Neural cell (in vitro differentiated cells): ENCODE measurements at regions not wholly inside any gene's neighbourhood (a gene's known extent, or its start where the extent isn't known, plus 50 kb on each side); places are given as distances from the start of the nearest gene placed in this dataset.

Experiments
- H2AFZ ChIP-seq: fragments of 200-600, 300-800 bp; sonication (generic), shearing (Covaris generic); 2 replicates; pipeline ENCODE4 v1.6.0; 2014; ENCODE audit warnings: low read depth, mild to moderate bottlenecking, antibody characterized with exemption, low read length, moderate library complexity
- H3F3A ChIP-seq: fragments of 200-600 bp; shearing (Covaris generic); 2 replicates; pipeline ENCODE4 v1.6.1; 2016; ENCODE audit warnings: mild to moderate bottlenecking, moderate library complexity, mixed read lengths, antibody characterized with exemption, low read length; ENCODE audit not compliant: insufficient read depth, poor library complexity, severe bottlenecking
- H3K27ac ChIP-seq: fragments of 200-600, 300-800 bp; sonication (generic), shearing (Covaris generic); 2 replicates; pipeline ENCODE4 v1.5.1; 2014; ENCODE audit warnings: mild to moderate bottlenecking, low read length, moderate library complexity
- H3K27me3 ChIP-seq: fragments of 300-800, 200-600 bp; sonication (generic), shearing (Covaris generic); 2 replicates; pipeline ENCODE4 v1.6.0; 2014; ENCODE audit warnings: mild to moderate bottlenecking, low read depth, low read length, moderate library complexity; ENCODE audit not compliant: insufficient read depth
- H3K36me3 ChIP-seq: fragments of 300-800, 200-600 bp; sonication (generic), shearing (Covaris generic); 2 replicates; pipeline ENCODE4 v1.5.1; 2014; ENCODE audit warnings: mild to moderate bottlenecking, antibody characterized with exemption, low read length, moderate library complexity; ENCODE audit not compliant: insufficient read depth
- H3K4me2 ChIP-seq: fragments of 300-800, 200-600 bp; sonication (generic), shearing (Covaris generic); 2 replicates; pipeline ENCODE4 v1.6.0; 2014; ENCODE audit warnings: mild to moderate bottlenecking, low read length
- H3K4me3 ChIP-seq: fragments of 300-800, 200-600 bp; sonication (generic), shearing (Covaris generic); 2 replicates; pipeline ENCODE4 v1.5.1; 2014; ENCODE audit warnings: mild to moderate bottlenecking, low read length, moderate library complexity
- H3K79me2 ChIP-seq: fragments of 200-600 bp; shearing (Covaris generic); replicated peaks from 2 replicates; pipeline ENCODE4 v1.6.0; 2014; ENCODE audit warnings: mild to moderate bottlenecking, low read length, moderate library complexity; ENCODE audit not compliant: insufficient read depth
- H3K9ac ChIP-seq: fragments of 300-800, 200-600 bp; sonication (generic), shearing (Covaris generic); 2 replicates; pipeline ENCODE4 v1.6.1; 2016; ENCODE audit warnings: mild to moderate bottlenecking, low read length, mixed read lengths
- H3K9me2 ChIP-seq: fragments of 200-600 bp; shearing (Covaris generic); 2 replicates; pipeline ENCODE4 v1.6.1; 2016; ENCODE audit warnings: mild to moderate bottlenecking, low read length, mixed read lengths; ENCODE audit not compliant: insufficient read depth
- H3K9me3 ChIP-seq: fragments of 200-600, 300-800 bp; sonication (generic), shearing (Covaris generic); 2 replicates; pipeline ENCODE4 v1.6.1; 2016; ENCODE audit warnings: mild to moderate bottlenecking, mixed run types, low read length, moderate library complexity, mixed read lengths
- H4K20me1 ChIP-seq: fragments of 200-600 bp; shearing (Covaris generic); 2 replicates; pipeline ENCODE4 v1.6.1; 2016; ENCODE audit warnings: mild to moderate bottlenecking, mixed run types; ENCODE audit not compliant: insufficient read depth
- EP300 ChIP-seq: fragments of 450-650 bp; conservative IDR thresholded peaks from 2 replicates; pipeline ENCODE4 v1.6.1; 2014; ENCODE audit warnings: antibody characterized with exemption, mild to moderate bottlenecking, moderate library complexity; ENCODE audit not compliant: poor library complexity, severe bottlenecking
- EZH2 ChIP-seq: fragments of 200-600, 300-800 bp; shearing (Covaris generic), sonication (generic); IDR thresholded peaks from 2 replicates; pipeline ENCODE4 v1.6.1; 2014; ENCODE audit warnings: antibody characterized with exemption, low read length, borderline replicate concordance, mild to moderate bottlenecking; ENCODE audit not compliant: insufficient read depth, poor library complexity, severe bottlenecking
- MXI1 ChIP-seq: fragments of 450-650 bp; conservative IDR thresholded peaks from 2 replicates; pipeline ENCODE4 v1.6.1; 2014; ENCODE audit warnings: antibody characterized with exemption, mild to moderate bottlenecking; ENCODE audit not compliant: poor library complexity, severe bottlenecking
- POLR2AphosphoS5 ChIP-seq: IDR thresholded peaks from 2 replicates; pipeline ENCODE4 v1.6.1; 2012
- RAD21 ChIP-seq: fragments of 450-650 bp; conservative IDR thresholded peaks from 2 replicates; pipeline ENCODE4 v1.6.1; 2014; ENCODE audit warnings: antibody characterized with exemption, mild to moderate bottlenecking, moderate library complexity
- SMC3 ChIP-seq: fragments of 450-650 bp; conservative IDR thresholded peaks from 2 replicates; pipeline ENCODE4 v1.6.1; 2014; ENCODE audit warnings: antibody characterized with exemption, mild to moderate bottlenecking, moderate library complexity; ENCODE audit not compliant: poor library complexity
- TAF1 ChIP-seq: IDR thresholded peaks from 2 replicates; pipeline ENCODE4 v1.6.1; 2012; ENCODE audit warnings: low read depth
- TF ChIP-seq, protein P1 (sequence below): IDR thresholded peaks from 2 replicates; pipeline ENCODE4 v1.6.1; 2012; ENCODE audit warnings: borderline replicate concordance
- TF ChIP-seq, protein P2 (sequence below): fragments of 450-650 bp; IDR thresholded peaks from 2 replicates; pipeline ENCODE4 v1.5.1; 2014; ENCODE audit warnings: antibody characterized with exemption, mild to moderate bottlenecking, moderate library complexity; ENCODE audit not compliant: poor library complexity, severe bottlenecking

DNA sequence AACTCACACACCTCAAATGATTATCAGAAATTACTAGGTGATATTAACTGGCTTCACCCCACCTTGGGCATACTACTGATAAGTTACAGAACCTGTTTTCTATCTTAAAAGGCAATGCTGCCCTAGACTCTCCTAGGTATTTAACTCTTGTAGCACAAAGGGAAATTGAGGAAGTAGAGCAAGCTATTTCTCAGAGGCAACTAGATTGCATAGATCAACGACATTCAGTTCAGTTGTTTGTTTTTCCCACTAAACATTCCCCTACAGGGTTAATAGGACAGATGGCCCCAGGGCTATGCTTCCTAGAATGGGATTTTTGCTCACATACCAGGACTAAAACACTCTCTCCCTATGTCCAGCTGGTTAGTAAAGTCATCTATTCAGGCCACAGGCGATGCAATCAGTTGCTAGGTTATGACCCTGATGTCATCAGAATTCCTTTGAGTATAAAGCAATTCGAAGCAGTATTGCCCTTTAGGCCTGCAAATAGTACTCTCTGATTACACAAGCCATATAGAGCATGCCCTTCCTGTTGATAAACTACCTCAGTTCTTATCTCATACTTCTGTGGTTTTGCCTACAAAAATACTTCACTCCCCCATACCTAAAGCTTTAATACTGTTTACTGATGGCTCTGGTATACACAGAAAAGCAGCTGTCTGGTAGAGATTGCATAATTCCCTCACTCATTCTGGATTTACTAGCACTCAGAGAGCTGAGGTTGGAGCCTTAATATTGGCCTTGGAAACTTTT lies 67.4 kb upstream of the ASCC3 start:
- no peak overlapping the region for H3K4me2 ChIP-seq
- peaks cover 3% of the 10 kb centered on the region for H3K9me3 ChIP-seq
- TF ChIP-seq MXI1 (no peak), POLR2AphosphoS5 (no peak), EP300 (no peak), RAD21 (no peak), TAF1 (no peak), SMC3 (no peak), EZH2 (no peak)
- TF ChIP-seq, protein P1, sequence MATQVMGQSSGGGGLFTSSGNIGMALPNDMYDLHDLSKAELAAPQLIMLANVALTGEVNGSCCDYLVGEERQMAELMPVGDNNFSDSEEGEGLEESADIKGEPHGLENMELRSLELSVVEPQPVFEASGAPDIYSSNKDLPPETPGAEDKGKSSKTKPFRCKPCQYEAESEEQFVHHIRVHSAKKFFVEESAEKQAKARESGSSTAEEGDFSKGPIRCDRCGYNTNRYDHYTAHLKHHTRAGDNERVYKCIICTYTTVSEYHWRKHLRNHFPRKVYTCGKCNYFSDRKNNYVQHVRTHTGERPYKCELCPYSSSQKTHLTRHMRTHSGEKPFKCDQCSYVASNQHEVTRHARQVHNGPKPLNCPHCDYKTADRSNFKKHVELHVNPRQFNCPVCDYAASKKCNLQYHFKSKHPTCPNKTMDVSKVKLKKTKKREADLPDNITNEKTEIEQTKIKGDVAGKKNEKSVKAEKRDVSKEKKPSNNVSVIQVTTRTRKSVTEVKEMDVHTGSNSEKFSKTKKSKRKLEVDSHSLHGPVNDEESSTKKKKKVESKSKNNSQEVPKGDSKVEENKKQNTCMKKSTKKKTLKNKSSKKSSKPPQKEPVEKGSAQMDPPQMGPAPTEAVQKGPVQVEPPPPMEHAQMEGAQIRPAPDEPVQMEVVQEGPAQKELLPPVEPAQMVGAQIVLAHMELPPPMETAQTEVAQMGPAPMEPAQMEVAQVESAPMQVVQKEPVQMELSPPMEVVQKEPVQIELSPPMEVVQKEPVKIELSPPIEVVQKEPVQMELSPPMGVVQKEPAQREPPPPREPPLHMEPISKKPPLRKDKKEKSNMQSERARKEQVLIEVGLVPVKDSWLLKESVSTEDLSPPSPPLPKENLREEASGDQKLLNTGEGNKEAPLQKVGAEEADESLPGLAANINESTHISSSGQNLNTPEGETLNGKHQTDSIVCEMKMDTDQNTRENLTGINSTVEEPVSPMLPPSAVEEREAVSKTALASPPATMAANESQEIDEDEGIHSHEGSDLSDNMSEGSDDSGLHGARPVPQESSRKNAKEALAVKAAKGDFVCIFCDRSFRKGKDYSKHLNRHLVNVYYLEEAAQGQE, result no peak
- TF ChIP-seq, protein P2, sequence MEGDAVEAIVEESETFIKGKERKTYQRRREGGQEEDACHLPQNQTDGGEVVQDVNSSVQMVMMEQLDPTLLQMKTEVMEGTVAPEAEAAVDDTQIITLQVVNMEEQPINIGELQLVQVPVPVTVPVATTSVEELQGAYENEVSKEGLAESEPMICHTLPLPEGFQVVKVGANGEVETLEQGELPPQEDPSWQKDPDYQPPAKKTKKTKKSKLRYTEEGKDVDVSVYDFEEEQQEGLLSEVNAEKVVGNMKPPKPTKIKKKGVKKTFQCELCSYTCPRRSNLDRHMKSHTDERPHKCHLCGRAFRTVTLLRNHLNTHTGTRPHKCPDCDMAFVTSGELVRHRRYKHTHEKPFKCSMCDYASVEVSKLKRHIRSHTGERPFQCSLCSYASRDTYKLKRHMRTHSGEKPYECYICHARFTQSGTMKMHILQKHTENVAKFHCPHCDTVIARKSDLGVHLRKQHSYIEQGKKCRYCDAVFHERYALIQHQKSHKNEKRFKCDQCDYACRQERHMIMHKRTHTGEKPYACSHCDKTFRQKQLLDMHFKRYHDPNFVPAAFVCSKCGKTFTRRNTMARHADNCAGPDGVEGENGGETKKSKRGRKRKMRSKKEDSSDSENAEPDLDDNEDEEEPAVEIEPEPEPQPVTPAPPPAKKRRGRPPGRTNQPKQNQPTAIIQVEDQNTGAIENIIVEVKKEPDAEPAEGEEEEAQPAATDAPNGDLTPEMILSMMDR, result no peak
- H3K9me2 ChIP-seq, result no peaks in the 10 kb centered on the region
- H3K9ac ChIP-seq, result no peak overlapping the region
- H3K36me3 ChIP-seq, result no peaks in the 10 kb centered on the region
- no peaks in the 10 kb centered on the region for H3F3A ChIP-seq
- no peak overlapping the region for H3K4me3 ChIP-seq
- no peaks in the 10 kb centered on the region for H3K79me2 ChIP-seq
- H3K27me3 ChIP-seq, result no peaks in the 10 kb centered on the region
- H2AFZ ChIP-seq, result no peak overlapping the region
- H4K20me1 ChIP-seq, result no peaks in the 10 kb centered on the region
- H3K27ac ChIP-seq, result no peak overlapping the region

DNA sequence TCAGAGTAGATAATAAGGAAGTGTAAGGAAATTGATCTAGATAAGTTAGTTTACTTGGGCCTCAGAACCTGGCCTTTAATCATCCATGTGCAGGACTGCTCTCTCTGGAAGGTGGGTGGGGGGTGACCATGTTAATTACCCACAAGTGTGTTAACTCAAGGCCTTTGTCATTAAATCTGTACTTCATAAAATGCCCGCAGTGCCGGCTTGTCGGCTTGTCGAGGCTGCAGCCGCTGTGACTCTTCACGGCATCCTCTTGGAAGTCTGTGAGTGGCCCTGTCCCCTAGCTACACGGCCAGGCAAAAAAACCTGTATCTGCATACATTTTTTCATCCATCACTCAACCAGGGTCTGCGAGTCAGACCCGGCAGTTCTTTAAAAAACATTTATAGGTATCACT lies 70.9 kb upstream of the ASCC3 start:
- no peak overlapping the region for H2AFZ ChIP-seq

More for the DNA sequence above, 70.9 kb upstream of the ASCC3 start:
- Histone ChIP-seq H3K9ac (no peak overlapping the region), H3K27ac (no peak overlapping the region), H3K36me3 (no peaks in the 10 kb centered on the region), H3F3A (no peaks in the 10 kb centered on the region), H3K9me2 (no peaks in the 10 kb centered on the region), H3K4me2 (no peak overlapping the region), H3K9me3 (peaks cover 3% of the 10 kb centered on the region), H3K79me2 (no peaks in the 10 kb centered on the region), H3K27me3 (no peaks in the 10 kb centered on the region), H3K4me3 (no peak overlapping the region), H4K20me1 (no peaks in the 10 kb centered on the region)
- TF ChIP-seq EZH2 (no peak), EP300 (no peak), SMC3 (no peak), TAF1 (no peak), POLR2AphosphoS5 (no peak), MXI1 (no peak), RAD21 (no peak)
- TF ChIP-seq, protein P2, result no peak
- TF ChIP-seq, protein P1, result no peak
